NCI-H2107 (cell line): ENCODE measurements at regions not wholly inside any gene's neighbourhood (a gene's known extent, or its start where the extent isn't known, plus 50 kb on each side); places are given as distances from the start of the nearest gene placed in this dataset.
"Not testable (repeated sequence)": the region's sequence is repeated elsewhere in the genome, so short reads cannot be mapped to it uniquely, and the experiment has no call there.

ENCODE experiments used
- DNase-seq: peaks from one replicate; lab custom pipeline; 2025; lab: John Stamatoyannopoulos, UW

DNA sequence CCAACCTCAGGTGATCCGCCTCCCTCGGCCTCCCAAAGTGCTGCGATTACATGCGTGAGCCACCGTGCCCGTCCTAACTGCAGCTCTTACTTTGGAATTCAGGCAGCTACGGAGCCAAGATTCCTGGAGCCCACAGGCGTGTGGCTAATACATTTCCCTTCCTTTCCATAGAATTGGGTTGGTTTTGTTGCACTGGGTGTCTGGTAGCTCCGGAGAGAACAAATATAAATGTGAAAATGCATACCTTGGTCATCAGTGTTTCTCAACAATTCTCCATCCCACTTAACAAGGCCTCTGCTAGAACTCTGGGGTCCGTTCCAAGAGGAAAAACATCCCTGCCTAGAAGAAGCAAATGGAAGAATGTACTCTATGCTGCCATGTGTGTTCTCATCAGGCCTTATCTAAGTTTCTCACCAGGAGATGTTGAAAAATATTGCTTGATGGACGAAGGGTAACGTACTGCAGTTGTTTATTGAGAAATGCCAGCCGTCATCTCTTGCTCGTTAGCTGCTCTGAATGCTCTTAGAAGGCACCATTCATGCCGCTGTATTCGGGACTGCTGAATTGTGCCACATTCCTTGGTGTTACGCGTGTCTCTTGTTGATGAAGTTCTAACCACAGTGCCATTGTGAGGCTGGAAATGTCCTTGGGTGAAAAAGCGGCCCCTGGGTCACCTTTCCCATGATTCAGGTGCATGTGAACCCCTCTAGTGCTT, 50.5 kb upstream of the CD99 start:
- DNase-seq, result no peak

DNA sequence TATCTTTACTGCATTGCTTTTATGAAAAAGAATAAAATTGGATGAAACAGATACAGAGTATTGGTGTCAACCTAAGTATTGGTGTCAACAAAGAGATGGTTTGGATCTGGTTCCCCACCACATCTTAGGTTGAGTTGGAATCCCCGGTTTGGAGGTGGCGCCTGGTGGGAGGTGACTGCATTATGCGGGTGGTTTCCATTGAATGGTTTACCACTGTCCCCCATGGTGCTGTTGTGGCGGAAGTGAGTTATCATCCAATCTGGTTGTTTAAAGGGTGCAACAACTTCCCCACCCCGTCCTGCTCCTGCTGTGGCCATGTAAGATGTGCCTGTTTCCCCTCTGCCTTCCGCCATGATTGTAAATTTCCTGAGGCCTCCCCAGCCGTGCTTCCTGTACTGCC, 52.8 kb upstream of the CD99 start:
- no peak for DNase-seq

DNA sequence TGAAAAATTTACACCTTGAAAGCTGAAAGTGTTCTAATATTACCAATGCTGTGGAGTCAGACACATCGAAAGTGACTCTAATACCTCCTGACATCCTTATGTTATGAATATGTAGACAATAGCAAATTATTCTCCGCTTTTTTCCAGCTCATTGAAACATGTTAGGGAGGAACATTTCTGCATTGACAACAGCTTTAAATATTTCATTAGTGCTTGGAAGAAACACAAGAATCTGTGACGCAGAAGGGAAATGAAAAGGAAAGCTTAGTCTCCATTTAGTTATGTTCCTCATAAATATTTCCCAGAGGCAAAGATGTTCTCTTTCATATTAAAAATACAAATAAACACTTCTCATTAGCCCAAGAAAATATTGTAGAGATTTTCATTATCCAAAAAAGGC, 55.8 kb upstream of the CD99 start:
- DNase-seq, result no peak

DNA sequence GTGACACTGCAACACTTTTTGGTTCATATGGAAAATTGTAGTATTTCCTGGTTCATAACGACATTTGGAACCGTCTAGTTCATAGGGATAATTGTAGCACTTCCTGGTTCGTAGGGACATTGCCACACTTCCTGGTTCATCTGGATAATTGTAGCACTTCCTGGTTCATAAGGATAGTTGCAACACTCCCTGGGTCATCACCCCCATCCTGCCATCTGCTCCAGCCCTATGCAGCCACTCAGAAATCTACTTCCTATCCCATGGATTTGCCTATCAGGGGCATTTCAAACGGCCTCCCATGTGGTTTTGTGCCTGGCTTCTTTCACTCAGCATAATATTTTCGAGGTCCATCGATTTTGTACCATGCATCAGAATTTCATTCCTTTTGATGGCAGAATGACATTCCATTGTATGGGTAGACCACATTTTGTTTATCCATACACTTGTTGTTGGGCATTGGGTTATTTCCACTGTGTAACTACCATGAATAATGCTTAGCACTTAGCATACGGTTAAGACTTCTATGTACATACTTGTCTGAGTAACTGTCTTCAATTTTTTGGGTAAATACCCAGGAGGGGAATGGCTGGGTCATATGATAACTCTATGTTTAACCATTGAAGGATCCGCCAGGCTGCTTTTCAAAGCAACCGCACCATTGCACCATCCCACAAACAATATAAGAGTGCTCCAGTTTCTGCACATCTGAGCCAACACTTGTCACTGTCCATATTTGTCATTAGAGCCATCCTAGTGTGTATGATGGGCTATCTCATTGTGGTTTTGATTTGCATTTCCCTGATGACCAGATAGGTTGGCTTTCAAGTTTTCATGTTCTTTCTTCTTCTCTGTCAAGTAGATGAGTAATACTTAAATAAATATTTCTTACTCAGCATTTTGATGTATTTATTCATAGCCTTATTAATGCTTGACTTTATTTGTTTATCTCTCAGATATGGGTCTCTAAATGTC, 58.3 kb upstream of the CD99 start:
- DNase-seq, result no peak

DNA sequence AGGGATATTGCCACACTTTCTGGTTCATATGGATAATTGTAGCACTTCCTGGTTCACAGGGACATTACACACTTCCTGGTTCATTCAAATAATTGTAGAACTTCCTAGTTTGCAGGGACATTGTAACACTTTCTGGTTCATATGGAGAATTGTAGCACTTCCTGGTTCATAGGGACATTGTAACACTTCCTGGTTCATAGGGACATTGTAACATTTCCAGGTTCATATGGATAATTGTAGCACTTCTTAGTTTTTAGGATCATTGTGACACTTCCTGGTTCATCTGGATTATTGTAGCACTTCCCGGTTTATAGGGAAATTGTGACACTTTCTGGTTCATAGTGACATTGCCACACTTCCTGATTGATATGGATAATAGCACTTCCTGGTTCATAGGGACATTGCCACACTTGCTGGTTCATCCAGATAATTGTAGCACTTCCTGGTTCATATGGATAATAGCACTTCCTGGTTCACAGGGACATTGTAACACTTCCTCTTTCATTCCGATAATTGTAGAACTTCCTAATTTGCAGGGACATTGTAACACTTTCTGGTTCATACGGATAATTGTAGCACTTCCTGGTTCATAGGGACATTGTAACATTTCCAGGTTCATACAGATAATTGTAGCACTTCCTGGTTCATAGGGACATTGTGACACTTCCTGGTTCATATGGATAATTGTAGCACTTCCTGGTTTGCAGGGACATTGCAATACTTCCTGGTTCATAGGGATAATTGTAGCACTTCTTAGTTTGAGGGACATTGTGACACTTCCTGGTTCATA, 59.2 kb upstream of the CD99 start:
- DNase-seq, result no peak

DNA sequence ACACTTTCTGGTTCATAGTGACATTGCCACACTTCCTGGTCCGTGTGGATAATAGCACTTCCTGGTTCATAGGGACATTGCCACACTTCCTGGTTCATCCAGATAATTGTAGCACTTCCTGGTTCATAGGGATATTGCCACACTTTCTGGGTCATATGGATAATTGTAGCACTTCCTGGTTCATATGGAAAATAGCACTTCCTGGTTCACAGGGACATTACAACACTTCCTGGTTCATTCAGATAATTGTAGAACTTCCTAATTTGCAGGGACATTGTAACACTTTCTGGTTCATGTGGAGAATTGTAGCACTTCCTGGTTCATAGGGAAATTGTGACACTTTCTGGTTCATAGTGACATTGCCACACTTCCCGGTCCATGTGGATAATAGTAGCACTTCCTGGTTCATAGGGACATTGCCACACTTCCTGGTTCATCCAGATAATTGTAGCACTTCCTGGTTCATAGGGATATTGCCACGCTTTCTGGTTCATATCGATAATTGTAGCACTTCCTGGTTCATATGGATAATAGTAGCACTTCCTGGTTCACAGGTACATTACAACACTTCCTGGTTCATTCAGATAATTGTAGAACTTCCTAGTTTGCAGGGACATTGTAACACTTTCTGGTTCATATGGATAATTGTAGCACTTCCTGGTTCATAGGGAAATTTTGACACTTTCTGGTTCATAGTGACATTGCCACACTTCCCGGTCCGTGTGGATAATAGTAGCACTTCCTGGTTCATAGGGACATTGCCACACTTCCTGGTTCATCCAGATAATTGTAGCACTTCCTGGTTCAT, 60.0 kb upstream of the CD99 start:
- not testable (repeated sequence) for DNase-seq

DNA sequence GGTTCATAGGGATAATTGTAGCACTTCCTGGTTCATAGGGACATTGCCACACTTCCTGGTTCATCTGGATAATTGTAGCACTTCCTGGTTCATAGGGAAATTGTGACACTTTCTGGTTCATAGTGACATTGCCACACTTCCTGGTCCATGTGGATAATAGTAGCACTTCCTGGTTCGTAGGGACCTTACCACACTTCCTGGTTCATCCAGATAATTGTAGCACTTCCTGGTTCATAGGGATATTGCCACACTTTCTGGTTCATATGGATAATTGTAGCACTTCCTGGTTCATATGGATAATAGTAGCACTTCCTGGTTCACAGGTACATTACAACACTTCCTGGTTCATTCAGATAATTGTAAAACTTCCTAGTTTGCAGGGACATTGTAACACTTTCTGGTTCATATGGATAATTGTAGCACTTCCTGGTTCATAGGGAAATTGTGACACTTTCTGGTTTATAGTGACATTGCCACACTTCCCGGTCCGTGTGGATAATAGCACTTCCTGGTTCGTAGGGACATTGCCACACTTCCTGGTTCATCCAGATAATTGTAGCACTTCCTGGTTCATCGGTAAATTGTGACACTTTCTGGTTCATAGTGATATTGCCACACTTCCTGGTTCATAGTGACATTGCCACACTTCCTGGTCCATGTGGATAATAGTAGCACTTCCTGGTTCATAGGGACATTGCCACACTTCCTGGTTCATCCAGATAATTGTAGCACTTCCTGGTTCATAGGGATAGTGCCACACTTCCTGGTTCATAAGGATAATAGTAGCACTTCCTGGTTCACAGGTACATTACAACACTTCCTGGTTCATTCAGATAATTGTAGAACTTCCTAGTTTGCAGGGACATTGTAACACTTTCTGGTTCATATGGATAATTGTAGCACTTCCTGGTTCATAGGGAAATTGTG, 60.8 kb upstream of the CD99 start:
- not testable (repeated sequence) for DNase-seq

DNA sequence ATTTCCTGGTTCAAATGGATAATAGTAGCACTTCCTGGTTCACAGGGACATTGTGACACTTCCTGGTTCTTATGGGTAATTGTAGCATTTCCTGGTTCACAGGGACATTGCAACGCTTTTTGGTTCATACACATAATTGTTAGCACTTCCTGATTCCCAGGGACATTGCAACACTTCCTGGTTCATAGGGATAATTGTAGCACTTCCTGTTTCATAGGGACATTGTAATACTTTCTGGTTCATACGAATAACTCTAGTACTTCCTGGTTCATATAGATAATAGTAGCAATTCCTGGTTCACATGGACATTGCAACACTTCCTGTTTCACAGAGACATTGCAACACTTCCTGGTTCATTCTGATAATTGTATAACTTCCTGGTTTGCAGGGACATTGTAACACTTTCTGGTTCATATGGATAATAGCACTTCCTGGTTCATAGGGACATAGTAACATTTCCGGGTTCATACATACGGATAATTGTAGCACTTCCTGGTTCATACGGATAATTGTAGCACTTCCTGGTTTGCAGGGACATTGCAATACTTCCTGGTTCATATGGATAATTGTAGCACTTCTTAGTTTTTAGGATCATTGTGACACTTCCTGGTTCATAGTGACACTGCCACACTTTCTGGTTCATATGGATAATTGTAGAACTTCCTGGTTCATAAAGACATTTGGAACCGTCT, 61.6 kb upstream of the CD99 start:
- DNase-seq, result no peak

DNA sequence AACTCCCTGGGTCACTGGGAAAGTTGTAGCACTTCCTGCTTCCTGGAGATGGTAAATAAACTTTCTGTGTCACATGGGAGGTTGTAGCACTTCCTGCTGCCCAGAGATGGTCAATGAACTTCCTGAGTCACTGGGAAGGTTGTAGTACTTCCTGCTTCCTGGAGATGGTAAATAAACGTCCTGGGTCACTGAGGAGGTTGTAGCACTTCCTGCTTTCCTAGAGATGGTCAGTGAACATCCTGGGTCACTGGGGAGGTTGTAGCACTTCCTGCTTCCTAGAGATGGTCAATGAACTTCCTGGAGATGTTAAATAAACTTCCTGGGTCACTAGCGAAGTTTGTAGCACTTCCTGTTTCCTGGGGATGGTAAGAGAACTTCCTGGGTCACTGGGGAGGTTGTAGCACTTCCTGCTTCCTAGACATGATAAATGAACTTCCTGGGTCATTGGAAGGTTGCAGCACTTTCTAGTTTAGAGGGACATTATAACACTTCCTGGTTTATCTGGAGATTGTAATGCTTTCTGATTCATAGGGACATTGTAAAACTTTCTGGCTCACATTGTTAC, 62.3 kb upstream of the CD99 start:
- no peak for DNase-seq

DNA sequence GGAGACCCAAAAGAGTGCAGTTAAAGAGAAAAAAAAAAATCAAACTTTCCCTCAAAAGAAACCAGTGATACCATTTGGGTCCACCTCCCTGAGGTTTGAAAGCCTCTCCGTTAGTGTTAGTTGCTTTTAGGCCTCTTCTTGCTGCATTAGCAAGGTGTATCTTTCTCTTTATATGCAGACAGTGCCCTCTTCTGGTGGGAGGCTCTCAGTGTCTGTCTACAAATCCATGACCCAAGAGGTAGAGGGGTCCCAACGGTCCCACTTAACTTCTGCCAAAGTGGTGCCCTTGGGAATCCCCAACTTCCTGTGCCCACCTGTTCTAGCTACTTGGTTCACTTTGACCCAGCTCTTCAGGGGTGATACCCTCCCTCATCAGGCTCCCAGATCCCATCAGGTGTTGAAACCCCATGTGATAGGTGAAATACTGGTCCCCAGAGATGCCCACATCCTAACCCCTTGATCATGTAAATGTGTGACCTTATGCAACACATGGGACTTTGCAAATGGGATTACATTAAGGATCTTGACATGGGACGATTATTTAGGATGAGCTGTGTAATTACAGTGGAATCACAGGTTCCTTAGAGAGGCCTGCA, 63.7 kb upstream of the CD99 start:
- DNase-seq, result no peak

DNA sequence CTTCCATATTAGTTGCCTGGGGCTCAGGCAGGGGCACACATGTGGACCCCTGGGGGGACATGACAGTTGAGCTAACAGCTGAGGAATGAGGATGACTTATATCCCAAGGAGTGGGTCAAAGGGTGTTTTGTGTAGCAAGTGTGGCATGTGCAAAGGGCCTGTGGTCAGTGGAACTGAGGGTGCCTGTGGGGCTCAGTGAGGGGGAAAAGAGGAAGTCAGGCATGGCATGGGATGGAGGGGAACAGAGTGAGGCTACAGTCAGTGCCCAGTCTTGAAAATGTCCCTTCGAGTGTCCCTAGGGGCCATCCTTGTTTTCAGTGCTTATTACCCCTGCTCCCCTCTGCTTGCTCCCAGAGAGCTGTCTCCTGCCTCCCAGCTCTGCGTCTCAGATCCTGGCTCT, 64.3 kb upstream of the CD99 start:
- no peak for DNase-seq

DNA sequence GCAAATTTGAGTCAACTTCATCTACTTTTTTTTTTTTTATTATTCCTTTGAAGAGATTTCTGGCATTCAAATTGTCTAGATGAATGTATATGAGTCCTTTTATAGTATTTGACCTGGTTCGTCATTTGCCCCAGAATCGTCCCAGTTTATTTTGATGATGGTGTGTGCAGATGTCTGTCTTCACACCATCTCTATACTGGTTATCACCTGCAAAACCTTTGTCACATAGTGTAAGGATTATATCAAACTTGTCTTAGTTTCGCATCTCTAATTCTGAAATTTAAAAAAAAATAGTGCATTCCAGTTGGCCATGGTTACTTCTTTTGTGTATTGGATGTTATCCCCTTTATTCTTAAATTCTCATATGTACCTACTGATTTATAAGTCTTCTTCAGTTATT, 70.5 kb upstream of the CD99 start:
- no peak for DNase-seq

DNA sequence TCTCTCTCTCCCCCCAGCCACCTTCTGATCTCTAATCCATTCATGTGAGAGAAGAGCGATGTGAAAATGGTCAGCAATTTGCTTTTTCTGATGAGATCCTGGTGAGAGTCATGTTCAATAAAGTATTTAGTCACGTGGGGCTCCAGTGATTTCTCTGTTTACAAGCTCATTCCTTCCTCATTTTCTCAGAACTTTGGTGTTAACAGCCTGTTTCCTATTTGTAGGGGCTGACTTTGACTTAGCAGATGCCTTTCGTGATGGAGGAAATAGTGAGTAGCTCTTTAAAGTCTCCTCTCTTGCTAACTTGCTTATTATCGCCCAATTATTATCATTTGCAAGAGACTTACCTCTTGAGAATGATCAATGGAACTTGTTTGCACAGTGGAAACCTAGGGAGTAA, 72.6 kb upstream of the CD99 start:
- no peak for DNase-seq

DNA sequence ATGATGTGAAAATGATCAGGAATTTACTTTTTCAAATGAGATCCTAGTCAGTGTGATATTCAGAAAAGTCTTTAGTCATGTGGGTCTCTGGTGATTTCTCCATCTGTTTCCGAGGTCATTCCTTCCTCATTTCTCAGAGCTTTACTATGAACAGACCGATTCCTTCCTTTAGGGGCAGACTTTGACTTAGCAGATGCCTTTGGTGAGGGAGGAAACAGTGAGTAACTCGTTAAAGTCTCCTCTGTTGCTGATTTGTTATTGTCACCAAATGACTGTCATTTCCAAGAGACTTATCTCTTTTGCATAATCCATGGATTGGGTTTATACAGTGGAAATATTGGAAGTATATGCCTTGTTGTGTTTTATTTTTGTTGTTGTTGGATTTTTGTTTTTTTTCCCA, 76.2 kb upstream of the CD99 start:
- DNase-seq, result no peak

DNA sequence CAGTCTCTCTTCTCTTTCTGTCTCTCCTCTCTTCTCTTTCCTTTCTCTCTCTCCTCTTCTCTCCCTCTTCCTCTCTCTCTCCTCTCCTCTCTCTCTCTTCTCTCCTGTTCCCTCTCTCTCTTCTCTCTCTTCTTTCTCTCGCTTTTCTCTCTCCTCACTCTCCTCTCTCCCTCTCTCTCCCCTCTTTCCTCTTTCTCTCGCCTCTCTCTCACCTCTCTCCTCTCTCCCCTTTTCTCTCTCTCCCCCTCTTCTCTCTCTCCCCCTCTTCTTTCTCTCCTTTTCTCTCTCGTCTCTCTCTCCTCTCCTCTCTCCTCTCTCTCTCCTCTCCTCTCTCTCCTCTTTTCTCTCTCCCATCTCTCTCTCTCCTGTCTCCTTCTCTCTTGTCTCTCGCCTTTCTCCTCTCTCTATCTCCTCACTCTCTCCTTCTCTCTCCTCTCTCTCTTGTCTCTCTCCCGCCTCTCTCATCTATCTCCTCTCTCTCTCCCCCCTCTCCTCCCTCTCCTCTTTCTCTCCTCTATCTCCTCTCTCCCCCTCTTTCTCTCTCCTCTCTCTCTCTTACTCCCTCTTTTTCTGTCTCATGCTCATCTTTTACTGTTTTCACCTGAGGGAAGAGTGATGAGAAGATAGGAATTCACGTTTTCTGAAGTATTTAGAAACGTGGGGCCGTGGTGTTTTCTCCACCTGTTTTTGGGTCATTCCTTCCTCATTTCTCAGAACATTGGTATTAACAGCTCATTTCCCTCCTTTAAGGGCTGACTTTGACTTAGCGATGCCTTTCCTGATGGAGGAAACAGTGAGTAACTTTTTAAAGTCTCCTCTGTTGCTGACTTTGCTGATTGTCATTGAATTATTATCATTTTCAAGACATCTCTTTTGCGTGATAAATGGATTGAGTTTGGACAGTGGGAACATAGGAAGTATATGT, 80.6 kb upstream of the CD99 start:
- DNase-seq, result no peak

DNA sequence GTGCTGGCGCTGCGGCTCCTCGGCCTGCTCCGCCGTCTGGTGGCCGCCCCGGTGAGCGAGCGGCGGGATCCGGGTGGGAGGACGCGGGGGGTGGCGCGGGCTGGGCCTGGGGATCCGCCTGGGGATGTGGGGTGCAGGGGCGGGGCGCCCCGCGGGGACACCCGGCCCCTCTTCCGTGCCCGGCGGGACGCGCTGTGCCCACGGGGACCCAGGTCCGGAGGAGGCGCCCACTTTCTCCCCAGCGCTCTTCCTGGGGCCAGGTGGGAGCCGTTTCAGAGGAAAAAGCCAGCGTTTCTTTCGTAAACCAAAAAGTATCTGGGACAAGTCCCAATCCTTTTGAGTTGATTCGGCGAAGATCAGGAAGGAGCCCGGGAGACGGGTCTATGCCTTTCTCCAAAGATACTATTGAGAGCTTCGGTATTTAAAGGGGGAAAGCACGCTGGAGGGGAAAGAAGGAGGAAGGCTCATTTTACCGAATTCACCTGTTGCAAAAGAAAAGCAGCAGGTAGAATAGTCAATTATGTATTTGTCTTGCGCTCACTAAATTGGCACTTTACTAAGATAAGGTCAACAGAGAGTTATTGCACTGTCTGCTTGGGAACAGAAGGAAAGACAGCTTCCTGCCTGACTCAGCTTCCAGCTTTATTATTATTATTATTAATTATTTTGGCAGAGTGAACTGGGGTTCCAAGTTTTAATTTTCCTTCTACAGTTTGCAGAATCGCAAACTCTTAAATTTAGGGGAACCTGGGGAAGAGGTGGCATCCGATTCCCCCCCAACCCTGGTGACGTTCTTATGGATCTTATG, 81.5 kb upstream of the CD99 start:
- no peak for DNase-seq
